Liver (tissue), 3 donors: ENCODE measurements at regions not wholly inside any gene's neighbourhood (a gene's known extent, or its start where the extent isn't known, plus 50 kb on each side); places are given as distances from the start of the nearest gene placed in this dataset.

Experiments
- CTCF ChIP-seq: fragments of 150-350 bp; IDR thresholded peaks from 2 replicates; pipeline ENCODE4 v1.5.1; 2017; ENCODE audit warnings: improper control_type of control experiment, low read depth, low read length; ENCODE audit not compliant: missing input control
- GABPA ChIP-seq, 2 donors: IDR thresholded peaks in 1 of 2; conservative IDR thresholded peaks in 1 of 2; 2 replicates each; pipeline ENCODE4 v1.6.1; 2016; ENCODE audit warnings: antibody characterized with exemption in 2 of 2, mild to moderate bottlenecking in 1 of 2, moderate library complexity in 1 of 2
- MAX ChIP-seq: IDR thresholded peaks from 2 replicates; pipeline ENCODE4 v1.6.1; 2016; ENCODE audit warnings: antibody characterized with exemption
- NR2F2 ChIP-seq: IDR thresholded peaks from 2 replicates; pipeline ENCODE4 v1.6.1; 2016; ENCODE audit warnings: antibody characterized with exemption
- REST ChIP-seq: IDR thresholded peaks from 2 replicates; pipeline ENCODE4 v1.6.1; 2016; ENCODE audit warnings: antibody characterized with exemption, mild to moderate bottlenecking
- SP1 ChIP-seq: IDR thresholded peaks from 2 replicates; pipeline ENCODE4 v1.6.1; 2018; ENCODE audit warnings: antibody characterized with exemption, mild to moderate bottlenecking
- donor health status: healthy.
- donor health status: healthy.

- no peak for TF ChIP-seq CTCF
- TF ChIP-seq SP1 = no peak
- TF ChIP-seq MAX = no peak
- TF ChIP-seq GABPA (IDR thresholded peaks at IDR 0.05 in 1 of 2, conservative IDR thresholded peaks at IDR 0.05 in 1 of 2) = no peak
- no peak for TF ChIP-seq REST
- TF ChIP-seq NR2F2 = no peak
These were observed 141.5 kb downstream of the SMAD6 start for GRCh38 chr15:66843581-66843980.
